ENCODE measurements at regions not wholly inside any gene's neighbourhood (a gene's known extent, or its start where the extent isn't known, plus 50 kb on each side); places are given as distances from the start of the nearest gene placed in this dataset.
"Not testable (repeated sequence)": the region's sequence is repeated elsewhere in the genome, so short reads cannot be mapped to it uniquely, and the experiment has no call there.

GRCh38 chr10:8378198-8378983, 323.9 kb downstream of the GATA3 start:
- DNase-seq (ENCODE audit: low spot score) (no peak), FAIRE-seq (no peak)

- FAIRE-seq (no peak), DNase-seq (ENCODE audit: low spot score) (no peak)
These were observed 325.7 kb downstream of the GATA3 start for GRCh38 chr10:8379906-8380832.

- DNase-seq (ENCODE audit: low spot score) (no peak), FAIRE-seq (no peak)
These were observed 326.5 kb downstream of the GATA3 start for GRCh38 chr10:8380833-8381496.

GRCh38 chr10:8386781-8387180, 332.3 kb downstream of the GATA3 start:
- DNase-seq (ENCODE audit: low spot score) (no peak), FAIRE-seq (no peak)

- FAIRE-seq = no peak
- no peak for DNase-seq (ENCODE audit: low spot score)
These were observed 335.1 kb downstream of the GATA3 start for GRCh38 chr10:8389630-8390029.

- DNase-seq (ENCODE audit: low spot score) = no peak
These were observed 337.7 kb downstream of the GATA3 start for GRCh38 chr10:8392216-8392615.

GRCh38 chr10:8393531-8393930, 339.0 kb downstream of the GATA3 start:
- FAIRE-seq (no peak), DNase-seq (ENCODE audit: low spot score) (no peak)

More at GRCh38 chr10:8392216-8392615, 337.7 kb downstream of the GATA3 start:
- FAIRE-seq = no peak

GRCh38 chr10:8396675-8397074, 342.2 kb downstream of the GATA3 start:
- FAIRE-seq (no peak), DNase-seq (ENCODE audit: low spot score) (no peak)

- no peak for FAIRE-seq
These were observed 344.3 kb downstream of the GATA3 start for GRCh38 chr10:8398771-8399170.

GRCh38 chr10:8400151-8400550, 345.7 kb downstream of the GATA3 start:
- no peak for DNase-seq (ENCODE audit: low spot score)
- FAIRE-seq = no peak

More at GRCh38 chr10:8398771-8399170, 344.3 kb downstream of the GATA3 start:
- no peak for DNase-seq (ENCODE audit: low spot score)

- FAIRE-seq = no peak
- DNase-seq (ENCODE audit: low spot score) = no peak
These were observed 346.4 kb downstream of the GATA3 start for GRCh38 chr10:8400892-8401291.

GRCh38 chr10:8401531-8401930, 347.0 kb downstream of the GATA3 start:
- DNase-seq (ENCODE audit: low spot score) = no peak
- no peak for FAIRE-seq

GRCh38 chr10:8402576-8402975, 348.1 kb downstream of the GATA3 start:
- FAIRE-seq = no peak
- DNase-seq (ENCODE audit: low spot score) = no peak

- no peak for DNase-seq (ENCODE audit: low spot score)
- no peak for FAIRE-seq
These were observed 349.4 kb downstream of the GATA3 start for GRCh38 chr10:8403711-8404371.

GRCh38 chr10:8404721-8405120, 350.2 kb downstream of the GATA3 start:
- FAIRE-seq (peak; percentile 48), DNase-seq (ENCODE audit: low spot score) (peak; percentile 61)

- no peak for FAIRE-seq
- DNase-seq (ENCODE audit: low spot score) = no peak
These were observed 351.1 kb downstream of the GATA3 start for GRCh38 chr10:8405596-8405995.

- no peak for FAIRE-seq
- DNase-seq (ENCODE audit: low spot score) = no peak
These were observed 353.1 kb downstream of the GATA3 start for GRCh38 chr10:8407501-8408021.

- no peak for FAIRE-seq
These were observed 356.0 kb downstream of the GATA3 start for GRCh38 chr10:8410506-8410905.

GRCh38 chr10:8412541-8412940, 358.1 kb downstream of the GATA3 start:
- FAIRE-seq (no peak), DNase-seq (ENCODE audit: low spot score) (no peak)

More at GRCh38 chr10:8410506-8410905, 356.0 kb downstream of the GATA3 start:
- no peak for DNase-seq (ENCODE audit: low spot score)

- DNase-seq (ENCODE audit: low spot score); FAIRE-seq: not testable (repeated sequence)
These were observed 360.5 kb downstream of the GATA3 start for GRCh38 chr10:8415029-8415428.

GRCh38 chr10:8416192-8416701, 361.8 kb downstream of the GATA3 start:
- DNase-seq (ENCODE audit: low spot score) = peak; percentile 43
- no peak for FAIRE-seq

Measured in RCC 7860 (cell line).